Body of pancreas (tissue), 4 donors: ENCODE measurements at regions not wholly inside any gene's neighbourhood (a gene's known extent, or its start where the extent isn't known, plus 50 kb on each side); places are given as distances from the start of the nearest gene placed in this dataset.

Source experiments
- ATAC-seq: fragments of 150-250 bp; one replicate; pipeline ENCODE4 v1.9.1; 2016
- DNase-seq, 4 donors: peaks; one replicate each; pipeline ENCODE4 v3.0.0-alpha.2; 2019
- H3K27ac ChIP-seq, 4 donors: fragments of 200-600 bp; sonication (generic); 1 replicate in 3 of 4; 2 replicates in 1 of 4; pipeline versions ENCODE4 v1.5.1 to v1.6.1; 2016 to 2019; ENCODE audit warnings: mild to moderate bottlenecking in 1 of 4, mixed read lengths in 1 of 4, moderate library complexity in 1 of 4
- H3K27me3 ChIP-seq, 2 donors: fragments of 200-600 bp; sonication (generic); one replicate each; pipeline ENCODE4 v1.6.0; 2016; ENCODE audit warnings: mild to moderate bottlenecking in 1 of 2
- H3K36me3 ChIP-seq, 2 donors: fragments of 200-600 bp; sonication (generic); replicated peaks in 1 of 2; 2 replicates each; pipeline ENCODE4 v1.5.1; 2016; ENCODE audit warnings: low read depth in 2 of 2; ENCODE audit not compliant: insufficient read depth in 1 of 2
- H3K4me1 ChIP-seq: fragments of 200-600 bp; sonication (generic); one replicate; pipeline ENCODE4 v1.6.0; 2016
- H3K4me3 ChIP-seq, 2 donors: fragments of 200-600 bp; sonication (generic); 1 replicate in 1 of 2; 2 replicates in 1 of 2; pipeline ENCODE4 v1.5.1; 2016 to 2019
- H3K9me3 ChIP-seq, 3 donors: fragments of 200-600 bp; sonication (generic); 1 replicate in 2 of 3; 2 replicates in 1 of 3; pipeline ENCODE4 v1.5.1; 2016
- POLR2A ChIP-seq, 3 donors: fragments of 450-650 bp; IDR thresholded peaks; one replicate each; pipeline ENCODE4 v1.6.1; 2016; ENCODE audit warnings: antibody characterized with exemption in 3 of 3, mild to moderate bottlenecking in 2 of 3
- WGBS, 2 donors: methylation state at CpG; one replicate each; pipeline ENCODE4 v1.1.5; 2017; 5-methylcytosine and 5-hydroxymethylcytosine counted together
- intact Hi-C: fragments of 100-400 bp; cut with DNase I; formaldehyde crosslinking; loops from one replicate; pipeline ENCODE4 v1.15.1; 2023
- TF ChIP-seq, protein P1 (sequence below), 7 experiments: fragments of 450-650 bp in 4 of 7; fragments of 200-600 bp in 3 of 7; sonication (generic) in 3 of 7; IDR thresholded peaks; one replicate each; pipeline ENCODE4 v1.5.1; 2016 to 2019; ENCODE audit warnings: antibody characterized with exemption in 7 of 7

DNA sequence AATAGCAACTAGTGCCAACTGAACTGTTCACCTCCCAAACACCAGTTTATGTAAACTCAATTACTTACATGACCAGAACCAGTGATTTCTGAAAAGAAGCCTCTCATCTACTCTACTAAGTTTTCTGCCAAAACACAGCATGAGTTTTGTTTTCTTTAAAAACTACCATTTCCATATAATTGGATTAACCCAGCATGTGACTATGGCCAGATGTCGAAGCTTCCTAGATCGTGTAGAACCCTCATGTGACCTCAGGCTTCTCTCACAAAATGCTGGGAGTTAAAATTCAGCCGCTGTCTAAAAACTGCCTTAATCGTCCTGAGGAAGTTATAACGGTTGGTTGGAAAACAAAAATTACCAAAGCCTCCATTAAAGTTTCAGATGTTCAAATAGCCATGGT is 303.5 kb downstream of the IRX1 start:
- no peak for TF ChIP-seq POLR2A (IDR thresholded peaks at IDR 0.05)
- TF ChIP-seq, protein P1, sequence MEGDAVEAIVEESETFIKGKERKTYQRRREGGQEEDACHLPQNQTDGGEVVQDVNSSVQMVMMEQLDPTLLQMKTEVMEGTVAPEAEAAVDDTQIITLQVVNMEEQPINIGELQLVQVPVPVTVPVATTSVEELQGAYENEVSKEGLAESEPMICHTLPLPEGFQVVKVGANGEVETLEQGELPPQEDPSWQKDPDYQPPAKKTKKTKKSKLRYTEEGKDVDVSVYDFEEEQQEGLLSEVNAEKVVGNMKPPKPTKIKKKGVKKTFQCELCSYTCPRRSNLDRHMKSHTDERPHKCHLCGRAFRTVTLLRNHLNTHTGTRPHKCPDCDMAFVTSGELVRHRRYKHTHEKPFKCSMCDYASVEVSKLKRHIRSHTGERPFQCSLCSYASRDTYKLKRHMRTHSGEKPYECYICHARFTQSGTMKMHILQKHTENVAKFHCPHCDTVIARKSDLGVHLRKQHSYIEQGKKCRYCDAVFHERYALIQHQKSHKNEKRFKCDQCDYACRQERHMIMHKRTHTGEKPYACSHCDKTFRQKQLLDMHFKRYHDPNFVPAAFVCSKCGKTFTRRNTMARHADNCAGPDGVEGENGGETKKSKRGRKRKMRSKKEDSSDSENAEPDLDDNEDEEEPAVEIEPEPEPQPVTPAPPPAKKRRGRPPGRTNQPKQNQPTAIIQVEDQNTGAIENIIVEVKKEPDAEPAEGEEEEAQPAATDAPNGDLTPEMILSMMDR (IDR thresholded peaks at IDR 0.05): no peak
- H3K36me3 ChIP-seq: no peaks in the 10 kb centered on the region
- H3K27ac ChIP-seq: no peak overlapping the region
- no peak for DNase-seq
- H3K4me1 ChIP-seq: no peaks in the 10 kb centered on the region
- 50 to 51% methylated on average over 5 of the region's 5 CpGs for WGBS, 2 donors
- H3K27me3 ChIP-seq: no peaks in the 10 kb centered on the region
- intact Hi-C loops: no loop called here
- H3K9me3 ChIP-seq: no peaks in the 10 kb centered on the region
- H3K4me3 ChIP-seq: no peak overlapping the region
- ATAC-seq: no peak

- H3K36me3 ChIP-seq: no peaks in the 10 kb centered on the region
- H3K9me3 ChIP-seq: no peaks in the 10 kb centered on the region
- DNase-seq: no peak
- no peaks in the 10 kb centered on the region for H3K27me3 ChIP-seq
- TF ChIP-seq, protein P1 (IDR thresholded peaks at IDR 0.05): no peak
- no peak for TF ChIP-seq POLR2A (IDR thresholded peaks at IDR 0.05)
- intact Hi-C loops: no loop called here
- H3K27ac ChIP-seq: no peak overlapping the region
- H3K4me3 ChIP-seq: no peak overlapping the region
- no peaks in the 10 kb centered on the region for H3K4me1 ChIP-seq
- 62 to 67% methylated on average over 8 of the region's 8 CpGs for WGBS, 2 donors
- ATAC-seq: no peak
Observed at GRCh38 chr5:3904584-3904983, 309.0 kb downstream of the IRX1 start.

- Histone ChIP-seq H3K9me3 (no peaks in the 10 kb centered on the region), H3K4me1 (no peaks in the 10 kb centered on the region), H3K36me3 (no peaks in the 10 kb centered on the region), H3K27ac (no peak overlapping the region), H3K27me3 (no peaks in the 10 kb centered on the region), H3K4me3 (no peak overlapping the region)
- intact Hi-C loops: no loop called here
- ATAC-seq (no peak), DNase-seq (no peak)
- TF ChIP-seq, protein P1 (IDR thresholded peaks at IDR 0.05): no peak
- no peak for TF ChIP-seq POLR2A (IDR thresholded peaks at IDR 0.05)
- WGBS, 2 donors: 61 to 64% methylated on average over 7 of the region's 7 CpGs
Observed at GRCh38 chr5:3905031-3905430, 309.4 kb downstream of the IRX1 start.

DNA sequence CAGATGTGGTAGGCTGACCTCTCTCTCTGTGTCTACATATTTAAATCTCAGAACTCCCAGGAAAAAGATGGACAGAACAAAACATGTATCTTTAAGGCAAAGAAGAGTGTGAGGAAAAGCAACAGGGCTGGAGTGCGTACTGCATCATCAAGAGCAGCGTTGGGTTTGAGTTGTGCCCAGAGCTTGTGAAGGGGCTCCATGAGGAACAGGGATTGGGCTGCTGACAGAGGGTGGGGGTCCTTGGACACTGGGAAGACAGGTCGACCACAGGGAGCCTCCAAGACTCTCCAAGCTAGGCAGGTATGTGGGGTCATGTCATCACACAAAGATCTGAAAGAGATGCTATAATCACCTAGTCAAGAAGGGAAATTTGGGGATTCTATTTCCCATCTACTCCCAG is 309.9 kb downstream of the IRX1 start:
- intact Hi-C loops: no loop called here
- ATAC-seq (no peak), DNase-seq (no peak)
- TF ChIP-seq, protein P1 (IDR thresholded peaks at IDR 0.05): no peak
- no peak for TF ChIP-seq POLR2A (IDR thresholded peaks at IDR 0.05)
- Histone ChIP-seq H3K27ac (no peak overlapping the region), H3K9me3 (no peaks in the 10 kb centered on the region), H3K36me3 (no peaks in the 10 kb centered on the region), H3K4me1 (no peaks in the 10 kb centered on the region), H3K27me3 (no peaks in the 10 kb centered on the region), H3K4me3 (no peak overlapping the region)
- WGBS, 2 donors: 60 to 61% methylated on average over 3 of the region's 3 CpGs

DNA sequence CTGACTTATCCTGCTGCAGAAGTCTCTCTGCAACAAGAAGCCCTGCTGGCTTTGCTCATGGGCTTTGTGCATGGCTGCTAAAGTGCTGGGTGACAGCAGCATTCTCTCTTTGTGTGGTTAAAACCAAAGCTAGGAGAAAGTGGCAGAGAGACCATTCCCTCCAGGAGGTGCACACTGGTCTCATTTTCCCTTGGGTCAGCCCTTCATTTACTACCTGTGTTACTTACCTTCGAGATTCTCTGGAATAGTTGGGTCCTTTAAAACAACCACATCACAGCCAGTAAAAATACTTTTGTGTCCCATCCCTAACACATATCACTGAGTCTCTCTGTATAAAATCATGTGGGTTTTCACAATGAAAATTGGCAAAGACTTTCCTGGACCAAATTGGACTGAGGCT is 315.5 kb downstream of the IRX1 start:
- H3K27me3 ChIP-seq: no peaks in the 10 kb centered on the region
- no peaks in the 10 kb centered on the region for H3K36me3 ChIP-seq
- intact Hi-C loops: no loop called here
- H3K27ac ChIP-seq: no peak overlapping the region
- no peak overlapping the region for H3K4me3 ChIP-seq
- ATAC-seq (no peak), DNase-seq (no peak)
- WGBS, 2 donors: 23 to 29% methylated on average over 1 of the region's 1 CpG
- TF ChIP-seq, protein P1 (IDR thresholded peaks at IDR 0.05): no peak
- TF ChIP-seq POLR2A (IDR thresholded peaks at IDR 0.05): no peak
- H3K4me1 ChIP-seq: no peaks in the 10 kb centered on the region
- no peaks in the 10 kb centered on the region for H3K9me3 ChIP-seq
